CD4-positive, alpha-beta T cell treated with Interleukin-1 beta for 1 hour (primary cell): ENCODE measurements at regions not wholly inside any gene's neighbourhood (a gene's known extent, or its start where the extent isn't known, plus 50 kb on each side); places are given as distances from the start of the nearest gene placed in this dataset.
"Not testable (repeated sequence)": the region's sequence is repeated elsewhere in the genome, so short reads cannot be mapped to it uniquely, and the experiment has no call there.

Source experiments
- DNase-seq, 2 donors: peaks; one replicate each; pipeline ENCODE4 v3.0.0-alpha.2; 2020 to 2022

DNA sequence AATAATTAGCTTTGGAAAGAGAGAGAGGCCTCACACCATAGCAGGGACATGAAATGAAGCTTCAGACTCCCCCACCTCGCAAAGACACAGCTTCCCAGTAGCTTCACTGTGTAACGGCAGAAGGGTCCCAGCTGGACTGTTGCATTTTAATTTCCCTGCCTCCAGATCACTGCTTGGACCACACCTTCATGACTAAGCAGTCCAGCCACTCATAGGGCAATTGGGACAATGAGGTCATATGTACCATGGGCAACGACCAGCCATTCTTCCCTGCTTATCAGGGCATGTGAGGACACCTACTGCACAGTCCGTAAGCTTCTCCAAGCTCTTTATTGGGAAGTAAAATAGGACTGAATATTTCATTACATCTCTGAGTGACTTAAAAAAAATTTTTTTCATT is 183.0 kb downstream of the MREG start:
- no peak for DNase-seq

DNA sequence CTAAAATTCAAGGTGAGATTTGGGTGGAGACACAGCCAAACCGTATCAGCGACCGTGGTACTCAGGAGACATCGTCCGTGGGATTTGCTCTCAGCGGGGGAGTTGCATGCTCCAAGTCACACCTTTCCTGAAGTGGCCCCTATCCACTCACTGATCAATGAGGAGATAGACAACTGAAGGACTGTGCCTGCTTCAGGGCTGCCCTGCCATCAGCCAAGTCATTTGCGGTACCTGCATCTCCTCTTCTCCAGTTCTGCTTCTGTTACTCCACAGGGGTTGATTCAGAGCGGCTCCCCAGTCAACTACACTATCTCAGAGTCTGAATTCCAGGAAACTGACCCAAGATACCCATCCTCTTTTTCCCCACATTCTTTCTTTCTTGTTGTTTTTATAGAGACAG is 184.1 kb downstream of the MREG start:
- no peak for DNase-seq

DNA sequence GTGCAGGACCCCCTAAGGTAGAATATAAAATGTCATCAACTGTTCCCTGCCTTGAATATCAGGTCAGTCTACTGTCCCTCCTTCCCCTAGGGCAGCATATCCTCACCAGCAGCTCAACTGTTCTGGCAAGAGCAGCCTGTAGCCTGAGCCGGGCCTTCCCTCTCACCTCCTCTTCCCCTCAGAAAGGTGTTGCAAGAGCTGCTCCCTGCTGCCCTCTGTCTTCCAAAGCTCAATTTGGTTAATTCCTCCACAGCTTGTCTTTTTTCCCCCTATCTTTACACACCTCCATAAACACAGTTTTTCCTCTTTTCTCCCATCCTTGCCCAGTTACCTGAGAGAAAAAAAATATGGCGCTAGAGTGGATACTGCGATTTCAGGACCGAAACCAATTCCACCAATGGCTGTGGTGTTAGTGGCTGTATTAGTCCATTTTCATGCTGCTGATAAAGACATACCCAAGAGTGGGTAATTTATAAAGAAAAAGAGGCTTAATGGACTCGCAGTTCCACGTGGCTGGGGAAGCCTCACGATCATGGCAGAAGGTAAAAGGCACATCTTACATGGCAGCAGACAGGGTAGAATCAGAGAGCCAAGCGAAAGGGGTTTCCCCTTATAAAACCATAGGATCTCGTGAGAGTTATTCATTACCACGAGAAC is 184.7 kb downstream of the MREG start:
- peak; percentile 35 to 55 for DNase-seq

DNA sequence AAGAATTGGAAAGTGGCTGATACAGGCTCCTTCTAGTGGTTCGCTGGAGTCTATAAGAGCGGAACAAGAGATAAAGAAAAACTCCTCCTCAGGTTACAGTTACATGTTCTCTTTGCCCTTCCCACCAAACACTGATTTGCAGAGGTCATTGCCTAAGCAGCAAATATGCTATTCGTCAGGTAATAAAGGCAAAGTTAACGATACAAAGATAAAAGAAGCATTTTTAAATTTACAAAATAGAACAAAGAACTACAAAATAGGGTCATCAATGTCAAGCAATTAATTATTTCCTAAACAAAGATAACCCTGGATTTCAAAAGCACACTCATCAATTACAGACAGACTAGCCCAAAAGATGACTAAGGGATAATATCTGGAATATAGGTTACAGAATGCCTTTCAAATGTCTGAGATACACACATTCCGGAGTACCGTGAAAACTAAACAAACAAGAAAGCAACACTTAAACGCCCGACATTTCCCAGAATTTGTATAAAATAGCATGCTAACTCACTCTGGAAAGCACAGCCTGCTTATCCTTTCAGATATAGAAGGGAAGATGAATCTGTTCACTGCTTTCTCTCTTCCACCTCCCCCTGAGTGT is 186.4 kb downstream of the MREG start:
- no peak for DNase-seq

DNA sequence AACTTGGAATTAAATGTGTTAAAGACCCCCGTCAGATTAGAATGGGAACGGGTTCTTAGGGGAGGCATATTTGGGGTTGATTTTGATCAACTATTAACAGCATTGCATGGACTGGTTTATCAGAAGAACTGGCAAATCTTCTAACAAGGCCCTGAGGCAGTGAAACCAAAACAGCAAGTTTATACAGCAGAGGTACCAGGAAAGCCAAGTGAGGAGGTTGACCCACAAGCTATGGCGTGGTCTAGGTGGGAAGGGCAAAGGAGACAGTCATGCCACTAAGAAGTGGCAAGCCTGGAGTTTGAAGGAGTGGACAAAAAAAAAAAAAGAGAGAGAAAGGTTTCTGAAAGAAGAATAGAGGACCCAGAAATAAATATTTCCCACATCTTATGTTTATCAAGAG is 187.0 kb downstream of the MREG start:
- DNase-seq: no peak

DNA sequence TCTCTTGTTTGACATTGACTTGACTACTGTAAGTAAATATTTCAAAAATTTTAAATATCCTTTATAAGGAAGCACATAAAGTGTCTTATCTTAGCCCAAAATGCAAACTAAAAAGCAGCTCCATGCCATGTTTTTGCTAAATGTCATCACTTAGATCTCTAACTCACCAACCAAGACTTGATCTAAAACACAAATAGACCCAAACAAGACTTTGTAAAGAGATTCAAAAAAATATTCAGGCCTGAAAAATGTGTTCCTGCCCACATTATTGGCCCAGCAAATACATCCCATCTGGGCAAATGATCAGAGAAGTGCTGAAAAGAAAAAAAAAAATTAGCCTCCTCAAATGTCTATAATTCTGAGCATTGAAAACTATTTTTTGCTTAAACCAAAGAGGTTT is 187.6 kb downstream of the MREG start:
- no peak for DNase-seq

DNA sequence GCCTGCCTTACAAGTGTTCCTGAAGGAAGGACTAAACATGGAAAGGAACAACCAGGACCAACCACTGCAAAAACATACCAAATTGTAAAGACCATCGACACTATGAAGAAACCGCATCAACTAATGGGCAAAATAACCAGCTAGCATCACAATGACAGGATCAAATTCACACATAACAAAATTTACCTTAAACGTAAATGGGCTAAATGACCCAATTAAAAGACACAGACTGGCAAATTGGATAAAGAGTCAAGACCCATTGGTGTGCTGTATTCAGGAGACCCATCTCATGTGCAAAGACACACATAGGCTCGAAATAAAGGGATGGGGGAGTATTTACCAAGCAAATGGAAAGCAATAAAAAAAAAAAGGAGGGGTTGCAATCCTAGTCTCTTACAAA is 192.1 kb downstream of the MREG start:
- DNase-seq: not testable (repeated sequence)

DNA sequence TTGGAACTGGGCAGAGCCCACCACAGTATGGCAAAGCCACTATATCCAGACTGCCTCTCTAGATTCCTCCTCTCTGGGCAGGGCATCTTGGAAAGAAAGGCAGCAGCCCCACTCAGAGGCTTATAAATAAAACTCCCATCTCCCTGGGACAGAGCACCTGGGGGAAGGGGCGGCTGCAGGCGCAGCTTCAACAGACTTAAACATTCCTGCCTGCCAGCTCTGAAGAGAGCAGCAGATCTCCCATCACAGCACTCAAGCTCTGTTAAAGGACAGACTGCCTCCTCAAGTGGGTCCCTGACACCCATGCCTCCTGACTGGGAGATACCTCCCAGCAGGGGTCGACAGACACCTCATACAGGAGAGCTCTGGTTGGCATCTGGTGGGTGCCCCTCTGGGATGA is 193.6 kb downstream of the MREG start:
- not testable (repeated sequence) for DNase-seq

DNA sequence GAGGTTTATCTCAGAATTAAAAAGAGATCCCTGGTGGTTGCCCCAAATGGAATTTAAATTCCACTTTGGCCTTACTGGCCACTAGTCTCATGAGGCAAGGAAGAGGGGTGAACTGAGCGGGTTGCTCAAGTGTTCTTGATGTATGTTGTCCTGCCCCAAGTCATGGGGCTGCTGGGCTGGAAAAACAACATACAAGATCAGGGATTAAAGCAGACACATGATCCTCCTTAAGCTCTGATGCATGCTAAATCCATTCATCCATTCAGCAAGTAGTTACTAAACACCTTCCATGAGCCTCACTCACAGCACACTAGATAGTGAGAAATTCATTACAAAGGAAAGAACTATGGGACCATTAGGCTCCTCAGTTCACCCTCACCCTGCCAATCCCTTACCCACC is 196.3 kb downstream of the MREG start:
- no peak for DNase-seq

DNA sequence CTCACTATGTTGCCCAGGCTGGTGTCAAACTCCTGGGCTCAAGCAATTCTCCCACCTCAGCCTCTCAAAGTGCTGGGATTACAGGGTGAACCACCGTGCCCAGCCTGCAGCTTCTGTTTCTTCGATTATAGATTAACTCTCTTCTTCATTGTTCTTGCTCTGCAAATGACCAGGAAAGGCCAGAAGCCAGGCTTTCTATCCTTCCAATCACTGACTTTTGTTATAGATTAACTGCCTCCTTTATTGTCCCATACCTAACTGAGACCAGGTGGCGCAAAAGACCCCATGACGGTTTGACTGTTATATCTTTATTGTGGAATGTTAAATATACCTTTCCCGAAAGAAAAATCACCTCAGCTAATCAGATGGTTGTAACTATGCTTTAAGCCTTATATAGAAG is 196.9 kb downstream of the MREG start:
- no peak for DNase-seq

DNA sequence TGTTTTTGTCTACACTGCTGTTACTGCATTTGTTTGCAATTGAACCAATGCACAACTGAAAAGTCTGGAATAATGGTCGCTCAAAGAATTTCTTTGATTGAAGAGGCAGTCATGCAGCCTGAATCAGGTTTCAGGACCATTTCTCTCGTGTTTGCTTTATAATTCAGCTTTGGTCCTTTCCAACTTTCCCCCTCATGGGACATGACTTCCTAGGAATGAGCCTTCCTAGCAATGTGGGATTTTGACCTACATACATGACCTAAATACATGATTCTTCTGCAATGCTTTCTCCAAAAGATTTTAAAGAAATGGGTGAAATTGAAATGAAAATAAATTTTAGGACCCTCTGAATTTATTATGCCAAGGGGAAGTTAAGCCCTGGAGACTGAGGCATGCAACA is 197.4 kb downstream of the MREG start:
- no peak for DNase-seq

DNA sequence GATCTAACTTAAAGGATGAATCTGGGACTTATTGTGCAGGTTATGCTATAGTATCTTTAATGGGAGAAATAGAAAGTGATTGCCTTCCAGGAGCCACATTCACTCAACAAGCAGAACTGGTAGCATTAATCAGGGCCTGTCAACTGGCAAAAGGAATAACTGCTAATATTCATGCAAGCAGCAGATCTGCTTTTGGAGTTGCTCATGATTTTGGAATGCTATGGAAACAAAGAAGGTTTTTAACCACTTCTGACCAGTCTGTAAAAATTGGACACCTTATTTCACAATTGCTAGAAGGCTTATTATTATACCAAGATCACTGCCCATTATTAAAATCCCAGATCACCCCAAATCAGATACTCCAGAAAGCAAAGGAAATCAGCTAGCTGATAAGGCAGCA is 200.4 kb downstream of the MREG start:
- no peak for DNase-seq

DNA sequence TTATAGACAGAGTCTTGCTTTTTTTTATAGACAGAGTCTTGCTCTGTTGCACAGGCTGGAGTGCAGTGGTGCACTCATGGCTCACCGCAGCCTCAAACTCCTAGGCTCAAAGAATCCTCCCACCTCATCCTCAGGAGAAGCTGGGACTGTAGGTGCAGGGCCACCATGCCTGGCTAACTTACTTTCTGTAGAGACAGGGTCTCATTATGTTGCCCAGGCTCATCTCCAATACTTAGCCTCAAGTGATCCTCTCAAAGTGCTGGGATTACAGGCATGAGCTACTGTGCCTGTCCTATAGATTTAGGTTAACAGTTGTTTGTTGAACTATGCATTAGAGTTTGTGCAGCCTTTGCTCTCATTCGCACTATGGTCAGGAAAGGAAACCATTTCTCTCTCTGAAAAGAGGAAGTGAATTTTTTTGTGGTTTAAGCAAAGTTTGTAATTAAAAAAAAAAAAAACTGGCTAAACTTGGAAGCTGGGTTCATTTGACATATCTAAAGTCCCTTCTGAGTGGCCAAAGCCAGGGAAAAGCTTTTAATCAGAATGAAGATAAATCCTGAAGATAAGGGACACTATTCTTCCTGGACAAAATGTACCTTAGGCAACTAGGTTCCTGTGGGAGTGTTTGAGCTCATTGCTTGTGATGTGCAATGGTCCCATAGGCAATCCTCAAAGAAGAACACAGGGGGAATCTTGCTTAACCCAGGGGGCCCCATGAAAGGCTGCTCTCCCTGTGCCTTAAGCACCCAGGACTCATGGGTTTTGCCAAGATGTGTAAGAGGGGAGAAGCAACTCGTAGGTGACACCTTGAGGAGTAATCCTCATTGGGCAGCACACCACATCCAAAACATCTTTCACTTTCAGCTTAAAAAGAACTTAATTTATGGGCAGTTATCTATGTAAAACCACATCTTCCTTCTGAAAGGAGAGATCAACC is 201.7 kb downstream of the MREG start:
- DNase-seq: peak; percentile 6 to 13

DNA sequence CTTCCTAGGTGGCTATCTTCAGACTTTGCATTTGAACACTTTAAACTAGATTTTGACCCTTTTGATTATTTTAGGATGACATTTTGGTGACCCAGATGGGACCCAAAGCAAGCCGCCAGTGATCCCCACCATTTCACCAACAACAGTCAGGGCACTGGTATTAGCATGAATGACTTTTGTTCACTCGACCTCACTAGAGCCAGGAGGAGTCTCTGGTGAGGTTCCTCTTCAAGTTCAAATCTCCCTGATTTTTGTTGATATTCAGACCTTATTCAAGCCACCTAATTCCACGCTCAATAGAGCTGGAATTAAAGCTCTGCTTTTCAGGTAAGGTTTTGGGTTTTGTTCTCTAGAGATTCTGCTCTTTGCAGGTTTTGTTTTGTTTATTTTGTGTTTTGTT is 202.3 kb downstream of the MREG start:
- no peak for DNase-seq

DNA sequence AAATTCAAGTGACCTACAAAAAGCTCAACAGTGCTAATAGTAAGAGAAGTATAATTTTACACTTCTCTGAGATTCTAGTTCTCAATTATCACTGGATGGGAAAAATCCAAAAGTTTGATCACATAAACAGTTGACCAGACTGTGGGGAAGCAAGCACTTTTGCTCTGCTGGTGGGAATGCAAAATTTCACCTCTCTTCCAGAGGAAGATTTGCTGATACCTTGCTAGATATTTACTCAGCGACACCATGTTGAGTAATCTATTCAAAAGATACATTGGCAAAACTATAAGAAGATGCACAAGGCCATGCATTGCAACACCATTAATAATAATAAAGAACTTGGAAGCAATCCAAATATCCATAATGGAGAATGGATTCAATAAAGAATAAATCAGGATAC is 204.4 kb downstream of the MREG start:
- DNase-seq: no peak

DNA sequence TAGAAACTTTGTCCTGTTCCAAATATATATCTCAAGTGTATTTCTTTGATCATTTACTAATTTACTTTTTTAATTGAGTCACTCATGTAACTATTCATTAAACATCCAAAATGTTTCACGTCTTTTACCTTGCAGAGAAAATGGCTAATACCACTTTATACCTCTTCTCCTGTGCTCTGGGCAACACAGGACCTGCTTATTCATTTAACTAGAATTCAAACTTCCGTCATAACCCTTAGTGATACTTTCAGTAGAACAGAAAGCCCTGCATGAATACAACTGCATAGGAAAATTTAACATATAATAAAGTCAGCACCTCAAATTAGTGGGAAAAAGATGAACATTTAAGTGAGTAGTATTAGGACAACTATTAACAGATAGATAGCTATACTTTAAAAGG is 205.2 kb downstream of the MREG start:
- no peak for DNase-seq

DNA sequence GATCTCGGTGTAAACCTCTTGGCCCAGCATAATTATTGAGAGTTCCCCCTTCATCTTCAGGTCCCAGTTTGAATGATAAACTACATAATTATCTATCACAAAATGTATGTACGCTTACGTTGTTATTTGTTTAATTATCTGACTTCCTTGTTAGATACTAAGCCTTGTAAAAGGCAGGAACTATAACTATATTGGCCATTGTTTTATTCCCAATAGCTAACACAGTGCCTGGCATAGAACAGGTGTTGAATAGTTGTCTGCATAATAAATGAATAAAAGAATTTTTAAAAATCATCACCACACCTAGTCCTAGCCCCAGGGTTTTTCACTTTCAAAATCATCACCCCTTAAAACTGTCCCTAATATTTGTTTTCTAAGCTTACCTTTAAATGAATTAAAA is 207.9 kb downstream of the MREG start:
- DNase-seq: no peak

DNA sequence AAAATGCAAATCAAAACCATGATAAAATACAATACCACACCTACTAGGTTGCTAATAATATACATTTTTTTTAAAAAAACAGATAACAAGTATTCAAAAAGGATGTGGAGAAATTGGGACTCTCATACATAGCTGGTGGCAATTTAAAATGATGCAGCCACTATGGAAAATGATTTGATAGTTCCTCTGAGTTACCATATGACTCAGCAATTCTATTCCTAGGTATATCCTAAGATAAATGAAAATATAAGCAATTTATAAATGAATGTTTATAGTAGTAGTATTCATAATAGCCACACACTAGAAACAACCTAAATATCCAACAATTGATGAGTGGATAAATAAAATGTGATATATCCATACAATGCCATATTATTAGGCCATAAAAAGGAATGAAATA is 210.2 kb downstream of the MREG start:
- no peak for DNase-seq

DNA sequence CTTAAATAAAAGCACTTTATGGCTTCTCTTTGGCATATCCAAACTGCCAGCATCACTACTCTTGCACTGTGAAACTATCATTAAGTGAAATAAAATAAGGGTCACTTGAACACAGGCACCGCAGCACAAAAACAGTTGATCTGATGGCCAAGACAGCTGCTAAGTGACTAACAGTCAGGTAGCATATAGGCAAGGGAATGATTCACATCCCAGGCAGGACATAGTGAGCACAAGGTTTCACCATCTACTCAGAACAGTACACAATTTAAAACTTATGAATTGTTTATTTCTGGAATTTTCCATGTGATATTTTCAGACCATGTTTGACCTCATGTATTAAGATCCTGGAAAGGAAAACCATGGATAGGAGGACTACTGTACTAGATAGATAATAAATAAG is 214.2 kb downstream of the MREG start:
- no peak for DNase-seq

DNA sequence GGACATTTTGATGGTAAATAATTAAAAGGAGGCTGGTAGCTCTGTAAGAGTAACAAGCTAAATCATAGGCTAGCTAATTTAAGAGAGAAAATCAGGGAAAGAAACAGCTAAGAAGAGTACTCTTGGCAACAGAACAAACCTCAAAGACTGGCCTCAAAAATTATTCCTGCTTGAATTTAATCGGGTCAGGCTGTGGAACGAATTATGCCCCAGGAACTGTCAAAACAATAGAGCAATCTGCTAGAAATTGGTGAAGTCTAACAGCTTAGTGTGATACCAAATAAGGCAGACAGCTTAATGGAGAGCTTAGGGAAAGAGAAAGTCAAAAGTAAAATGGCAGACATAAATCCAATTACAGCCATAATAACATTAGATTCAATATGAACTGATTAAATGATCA is 215.7 kb downstream of the MREG start:
- DNase-seq: no peak

DNA sequence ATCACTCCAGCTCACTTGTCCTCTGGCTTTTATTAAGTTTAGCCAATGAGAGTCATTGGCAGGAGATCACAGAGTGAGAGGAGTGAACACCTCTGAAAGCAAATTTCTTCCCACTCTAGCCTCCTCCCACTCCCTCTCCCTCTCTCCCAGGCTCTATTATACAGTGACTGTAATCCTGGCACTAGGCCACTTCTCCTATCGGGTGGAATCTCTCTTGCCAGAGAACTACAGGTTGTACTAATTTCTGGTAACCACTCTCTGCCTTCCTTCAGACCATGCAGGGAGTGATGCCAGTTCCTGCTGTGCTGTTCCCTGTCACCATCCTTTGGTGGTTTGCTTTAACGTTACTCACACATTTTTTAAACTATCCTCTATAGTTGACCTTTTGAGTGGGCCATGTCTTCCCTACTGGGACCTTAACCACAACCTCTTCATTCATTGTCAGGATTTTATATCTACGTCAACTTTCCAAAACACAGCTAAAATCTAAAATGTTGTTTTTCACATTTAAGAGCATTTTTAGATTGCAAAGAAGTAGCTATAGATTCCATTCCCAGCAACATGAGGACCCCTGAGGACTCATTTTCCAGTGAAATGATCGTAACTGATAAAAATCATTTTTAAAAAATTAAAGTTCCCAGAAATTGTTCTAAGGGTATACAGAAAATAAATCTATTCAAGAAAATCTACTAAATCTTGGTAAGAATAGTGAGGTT is 217.1 kb downstream of the MREG start:
- DNase-seq: no peak

DNA sequence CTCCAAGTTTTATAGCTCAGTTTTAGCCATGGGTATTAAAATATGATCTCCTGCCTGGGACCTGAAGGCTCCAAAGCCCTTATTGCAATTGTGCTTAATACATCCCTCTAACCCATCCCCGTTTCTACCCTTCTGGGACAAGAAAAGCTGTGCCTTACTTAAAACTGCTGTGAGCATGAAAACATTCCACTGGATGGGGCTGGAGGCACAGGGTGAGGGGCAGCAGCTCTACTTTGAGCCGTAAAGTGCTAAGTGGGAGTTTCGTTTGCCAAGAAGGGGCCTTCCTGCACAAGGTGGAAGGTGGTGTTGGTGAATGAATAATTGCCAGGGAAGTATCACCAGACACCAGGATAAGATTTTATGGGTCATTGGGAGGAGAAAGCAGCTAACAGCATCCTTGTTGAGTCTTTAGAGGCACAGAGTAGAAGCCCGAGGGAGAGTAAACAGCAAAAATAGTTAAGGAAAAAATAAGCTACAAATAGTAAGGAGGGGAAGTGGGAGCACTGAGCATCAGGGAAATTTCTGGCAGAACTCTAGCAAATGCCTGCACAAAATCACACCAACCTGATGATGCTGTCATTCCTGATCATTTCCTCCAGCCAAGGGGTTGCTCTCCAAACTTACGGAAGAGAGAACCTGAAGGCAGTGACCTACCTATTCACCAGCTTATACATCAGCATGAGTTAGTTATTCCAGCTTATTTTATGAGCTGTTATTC is 218.4 kb downstream of the MREG start:
- no peak for DNase-seq
